ENCODE measurements at regions not wholly inside any gene's neighbourhood (a gene's known extent, or its start where the extent isn't known, plus 50 kb on each side); places are given as distances from the start of the nearest gene placed in this dataset.

DNA sequence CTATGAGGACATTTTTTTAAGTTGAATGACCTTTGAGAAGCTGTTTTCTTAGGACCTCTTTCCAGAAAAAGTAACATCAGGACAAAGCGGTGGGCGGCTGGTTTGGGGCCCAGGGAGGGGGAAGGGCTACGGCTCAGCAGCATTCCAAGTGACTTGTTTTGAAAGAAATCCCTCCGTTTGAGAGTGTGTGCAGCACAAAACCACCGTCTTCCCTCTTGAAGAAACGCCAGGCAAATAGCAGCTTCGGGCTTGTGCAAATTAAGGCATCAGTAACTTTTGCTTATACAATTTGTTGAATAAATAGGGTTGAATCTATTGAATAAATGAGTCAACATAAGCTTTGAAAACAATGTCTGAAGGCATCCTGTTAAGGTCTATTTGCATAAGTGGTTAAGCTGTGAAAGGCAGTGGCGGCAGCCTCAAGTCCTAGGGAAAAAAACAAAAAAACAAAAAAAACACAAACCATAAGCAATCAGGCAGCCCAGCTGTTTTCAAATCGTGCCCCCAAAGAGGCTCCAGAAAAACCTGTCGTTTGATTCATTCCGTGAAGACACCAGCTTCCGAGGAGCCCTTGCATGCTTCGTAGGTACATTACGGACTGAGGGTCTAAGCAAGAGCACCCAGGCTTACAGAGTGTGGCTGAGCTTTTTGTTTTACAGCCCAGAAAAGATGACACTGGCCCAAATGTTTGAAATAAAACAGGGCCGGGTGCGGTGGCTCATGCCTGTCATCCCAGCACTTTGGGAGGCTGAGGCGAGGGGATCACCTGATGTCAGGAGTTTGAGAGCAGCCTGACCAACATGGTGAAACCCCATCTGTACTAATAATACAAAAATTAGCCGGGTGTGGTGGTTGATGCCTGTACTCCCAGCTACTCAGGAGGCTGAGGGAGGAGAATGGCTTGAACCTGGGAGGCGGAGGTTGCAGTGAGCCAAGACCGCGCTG is 103.7 kb downstream of the CRLF2 start:
- no peaks in the 10 kb centered on the region; a peak in 1 of 8 replicates for H3K36me3 ChIP-seq (ENCODE audit: control insufficient read depth in 2 of 4, insufficient read depth in 4 of 4, low read length in 3 of 4)
- peak overlapping the region in 3 of 4 experiments; percentile 11 to 49 (median 23); a peak in 4 of 8 replicates for H3K4me3 ChIP-seq (ENCODE audit: extremely low read depth in 1 of 4, insufficient read depth in 2 of 4, low read depth in 3 of 4, low read length in 4 of 4)
- no peak overlapping the region; the same call in 1 of the 2 replicates for H2AK5ac ChIP-seq (ENCODE audit: low read depth, low read length)
- H3K9me3 ChIP-seq (ENCODE audit: insufficient read depth in 2 of 2, low read depth in 1 of 2, low read length in 1 of 2): no peaks in the 10 kb centered on the region
- H3K27me3 ChIP-seq (replicated peaks in 1 of 4; ENCODE audit: control insufficient read depth in 3 of 4, extremely low read depth in 1 of 4, insufficient read depth in 3 of 4, low read length in 3 of 4): peaks cover 0 to 2% (median 0%) of the 10 kb centered on the region in 4 experiments; a peak in 2 of 7 replicates
- ChIA-PET POLR2A (ENCODE audit: partially characterized antibody) (no interaction called here), CTCF (ENCODE audit: partially characterized antibody) (no interaction called here)
- no peak overlapping the region for H3K4ac ChIP-seq (replicated peaks; ENCODE audit: insufficient read length, low read depth, low read length)
- peak overlapping the region; percentile 42 for H2BK12ac ChIP-seq (ENCODE audit: low read depth, low read length)
- no peak overlapping the region for H3K56ac ChIP-seq (replicated peaks; ENCODE audit: insufficient read length, low read depth, low read length)
- H3K14ac ChIP-seq (ENCODE audit: insufficient read length): no peak overlapping the region
- WGBS, 2 experiments (ENCODE audit: extremely low coverage in 1 of 2, insufficient coverage in 1 of 2, insufficient read length in 1 of 2, insufficient replicate concordance in 2 of 2, low coverage in 1 of 2, low lambda C conversion rate in 2 of 2, missing lambda C conversion rate in 1 of 2): 26% methylated on average over 20 of the region's 21 CpGs; no CpG with 5 or more reads in 1 of the 2 experiments
- H4K8ac ChIP-seq (ENCODE audit: extremely low read depth, insufficient read depth, low read length): no peak overlapping the region
- no peak overlapping the region for H3K23ac ChIP-seq (ENCODE audit: insufficient read length)
- H3K18ac ChIP-seq (ENCODE audit: extremely low read depth, low read length): peak overlapping the region; percentile 80
- peak overlapping the region; percentile 10 for H4K5ac ChIP-seq (ENCODE audit: insufficient read length, low read depth, low read length)
- H3K79me1 ChIP-seq (ENCODE audit: low read depth, low read length): peaks cover 3% of the 10 kb centered on the region; the same call in 1 of the 2 replicates
- H3K27ac ChIP-seq (ENCODE audit: low read depth, low read length): peak overlapping the region; percentile 87
- peak overlapping the region in 3 of 4 experiments; percentile 7 to 49 (median 20); a peak in 3 of 7 replicates for H3K9ac ChIP-seq (replicated peaks in 1 of 4; ENCODE audit: extremely low read depth in 1 of 4, low read depth in 3 of 4, low read length in 3 of 4)
- peak; percentile 90 for FAIRE-seq
- no peaks in the 10 kb centered on the region; a peak in 1 of 4 replicates for H3K79me2 ChIP-seq (ENCODE audit: control insufficient read depth in 1 of 2, insufficient read depth in 2 of 2, low read length in 2 of 2)
- H2BK5ac ChIP-seq (ENCODE audit: low read depth, low read length): peak overlapping the region; percentile 1; the same call in 1 of the 2 replicates
- peak overlapping the region; percentile 73 for H2BK120ac ChIP-seq (replicated peaks; ENCODE audit: low read depth, low read length)
- peak overlapping the region; percentile 72 for H3K4me2 ChIP-seq (ENCODE audit: insufficient read depth in 1 of 2, low read depth in 2 of 2, low read length in 2 of 2)
- peaks cover 0 to 2% of the 10 kb centered on the region in 2 experiments for H4K20me1 ChIP-seq (replicated peaks in 1 of 2; ENCODE audit: control insufficient read depth in 1 of 2, insufficient read depth in 2 of 2, low read length in 2 of 2)
- no peak overlapping the region for H2BK15ac ChIP-seq (ENCODE audit: low read length)
- DNase-seq (ENCODE audit: low read depth in 1 of 2, low spot score in 2 of 2): peak in 1 of 2 experiments; percentile 67
- peaks cover 13% of the 10 kb centered on the region for H3K23me2 ChIP-seq (ENCODE audit: low read depth, low read length)
- H2BK20ac ChIP-seq (ENCODE audit: low read length): no peak overlapping the region; the same call in 1 of the 2 replicates
- H4K91ac ChIP-seq (replicated peaks; ENCODE audit: insufficient read length, low read length): peak overlapping the region; percentile 69
- peaks cover 5 to 30% (median 21%) of the 10 kb centered on the region in 4 experiments for H3K4me1 ChIP-seq (replicated peaks in 1 of 4; ENCODE audit: control insufficient read depth in 3 of 4, insufficient read depth in 4 of 4, low read length in 3 of 4)
- H2AFZ ChIP-seq (ENCODE audit: low read length): no peak overlapping the region
- TF ChIP-seq GTF2F1 (IDR thresholded peaks at IDR 0.05; ENCODE audit: borderline replicate concordance, low read depth, low read length): no peak
- no peak for TF ChIP-seq NRF1 (IDR thresholded peaks at IDR 0.05; ENCODE audit: low read depth, low read length)
- no peak for TF ChIP-seq CTBP2 (IDR thresholded peaks at IDR 0.05; ENCODE audit: borderline replicate concordance, insufficient read depth, insufficient read length, low read length)
- no peak for TF ChIP-seq RNF2 (IDR thresholded peaks at IDR 0.05; ENCODE audit: borderline replicate concordance, low read depth, low read length, missing control alignments, poor library complexity, severe bottlenecking)
- TF ChIP-seq CREB1 (IDR thresholded peaks at IDR 0.05): no peak
- TF ChIP-seq, protein P1, sequence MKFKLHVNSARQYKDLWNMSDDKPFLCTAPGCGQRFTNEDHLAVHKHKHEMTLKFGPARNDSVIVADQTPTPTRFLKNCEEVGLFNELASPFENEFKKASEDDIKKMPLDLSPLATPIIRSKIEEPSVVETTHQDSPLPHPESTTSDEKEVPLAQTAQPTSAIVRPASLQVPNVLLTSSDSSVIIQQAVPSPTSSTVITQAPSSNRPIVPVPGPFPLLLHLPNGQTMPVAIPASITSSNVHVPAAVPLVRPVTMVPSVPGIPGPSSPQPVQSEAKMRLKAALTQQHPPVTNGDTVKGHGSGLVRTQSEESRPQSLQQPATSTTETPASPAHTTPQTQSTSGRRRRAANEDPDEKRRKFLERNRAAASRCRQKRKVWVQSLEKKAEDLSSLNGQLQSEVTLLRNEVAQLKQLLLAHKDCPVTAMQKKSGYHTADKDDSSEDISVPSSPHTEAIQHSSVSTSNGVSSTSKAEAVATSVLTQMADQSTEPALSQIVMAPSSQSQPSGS (IDR thresholded peaks at IDR 0.05; ENCODE audit: low read length): no peak
- TF ChIP-seq KDM5A (IDR thresholded peaks at IDR 0.05; ENCODE audit: low read length): no peak
- no peak for TF ChIP-seq KDM4A (IDR thresholded peaks at IDR 0.05; ENCODE audit: low read depth, low read length, severe bottlenecking)
- no peak for TF ChIP-seq KDM1A (IDR thresholded peaks at IDR 0.05; ENCODE audit: borderline replicate concordance, low read length)

All from H1 (cell line).